ENCODE measurements at regions not wholly inside any gene's neighbourhood (a gene's known extent, or its start where the extent isn't known, plus 50 kb on each side); places are given as distances from the start of the nearest gene placed in this dataset.

GRCh38 chr13:111564606-111565005 lies 244.2 kb downstream of the TEX29 start:
- Histone ChIP-seq H3K4me2 (ENCODE audit: control insufficient read depth, extremely low read depth, insufficient read depth, low read depth, low read length) (no peak overlapping the region), H3K36me3 (ENCODE audit: control insufficient read depth in 2 of 2, extremely low read depth in 1 of 2, insufficient read depth in 2 of 2, low read length in 2 of 2) (no peaks in the 10 kb centered on the region), H3K27ac (ENCODE audit: control insufficient read depth, insufficient read depth, low read length) (no peak overlapping the region), H3K9ac (ENCODE audit: control insufficient read depth, extremely low read depth, insufficient read depth, low read length) (no peak overlapping the region), H3K9me3 (ENCODE audit: control insufficient read depth, low read depth, low read length) (peaks cover 14% of the 10 kb centered on the region), H2AFZ (ENCODE audit: control insufficient read depth, low read length) (no peak overlapping the region), H3K79me2 (ENCODE audit: control insufficient read depth, insufficient read depth, low read length) (no peaks in the 10 kb centered on the region), H3K27me3 (ENCODE audit: control insufficient read depth, extremely low read depth, insufficient read depth, low read length) (no peaks in the 10 kb centered on the region), H3K4me3 (ENCODE audit: control insufficient read depth in 2 of 3, extremely low read depth in 1 of 3, insufficient read depth in 2 of 3, low read depth in 1 of 3, low read length in 3 of 3) (no peak overlapping the region), H4K20me1 (ENCODE audit: control insufficient read depth, extremely low read depth, insufficient read depth, low read length) (no peaks in the 10 kb centered on the region), H3K4me1 (ENCODE audit: control insufficient read depth, extremely low read depth, insufficient read depth, low read length) (no peaks in the 10 kb centered on the region), H3K9me1 (ENCODE audit: control insufficient read depth, extremely low read depth, insufficient read depth, low read length) (no peaks in the 10 kb centered on the region)
- dilution Hi-C loops (cut with MboI; ENCODE audit: extremely low pct_ligation_motif_present, low sequenced_read_pairs) = no loop called here
- TF ChIP-seq EZH2 (IDR thresholded peaks at IDR 0.05; ENCODE audit: low read length) = no peak
- TF ChIP-seq CTCF (optimal IDR thresholded peaks at IDR 0.05 in 1 of 3, IDR thresholded peaks at IDR 0.05 in 1 of 3, conservative IDR thresholded peaks at IDR 0.05 in 1 of 3; ENCODE audit: extremely low read depth in 1 of 3, insufficient read depth in 2 of 3, low read length in 3 of 3) = no peak
- FAIRE-seq = no peak
- DNase-seq (ENCODE audit: low read depth, low spot score) = no peak

GRCh38 chr13:111565400-111565799 lies 245.0 kb downstream of the TEX29 start:
- no peak for FAIRE-seq

More at GRCh38 chr13:111565400-111565799, 245.0 kb downstream of the TEX29 start:
- H3K9ac ChIP-seq (ENCODE audit: control insufficient read depth, extremely low read depth, insufficient read depth, low read length) = no peak overlapping the region
- dilution Hi-C loops (cut with MboI; ENCODE audit: extremely low pct_ligation_motif_present, low sequenced_read_pairs) = no loop called here
- no peaks in the 10 kb centered on the region for H3K79me2 ChIP-seq (ENCODE audit: control insufficient read depth, insufficient read depth, low read length)
- no peak overlapping the region for H3K27ac ChIP-seq (ENCODE audit: control insufficient read depth, insufficient read depth, low read length)
- H2AFZ ChIP-seq (ENCODE audit: control insufficient read depth, low read length) = no peak overlapping the region
- H3K9me3 ChIP-seq (ENCODE audit: control insufficient read depth, low read depth, low read length) = peaks cover 14% of the 10 kb centered on the region
- H3K4me3 ChIP-seq (ENCODE audit: control insufficient read depth in 2 of 3, extremely low read depth in 1 of 3, insufficient read depth in 2 of 3, low read depth in 1 of 3, low read length in 3 of 3) = no peak overlapping the region
- H3K27me3 ChIP-seq (ENCODE audit: control insufficient read depth, extremely low read depth, insufficient read depth, low read length) = no peaks in the 10 kb centered on the region
- no peaks in the 10 kb centered on the region for H3K4me1 ChIP-seq (ENCODE audit: control insufficient read depth, extremely low read depth, insufficient read depth, low read length)
- no peak overlapping the region for H3K4me2 ChIP-seq (ENCODE audit: control insufficient read depth, extremely low read depth, insufficient read depth, low read depth, low read length)
- no peaks in the 10 kb centered on the region for H3K9me1 ChIP-seq (ENCODE audit: control insufficient read depth, extremely low read depth, insufficient read depth, low read length)
- no peak for DNase-seq (ENCODE audit: low read depth, low spot score)
- TF ChIP-seq CTCF (optimal IDR thresholded peaks at IDR 0.05 in 1 of 3, IDR thresholded peaks at IDR 0.05 in 1 of 3, conservative IDR thresholded peaks at IDR 0.05 in 1 of 3; ENCODE audit: extremely low read depth in 1 of 3, insufficient read depth in 2 of 3, low read length in 3 of 3) (no peak), EZH2 (IDR thresholded peaks at IDR 0.05; ENCODE audit: low read length) (no peak)
- no peaks in the 10 kb centered on the region for H3K36me3 ChIP-seq (ENCODE audit: control insufficient read depth in 2 of 2, extremely low read depth in 1 of 2, insufficient read depth in 2 of 2, low read length in 2 of 2)
- H4K20me1 ChIP-seq (ENCODE audit: control insufficient read depth, extremely low read depth, insufficient read depth, low read length) = no peaks in the 10 kb centered on the region

Measured in keratinocyte (primary cell).